Lower leg skin (tissue), 4 donors: ENCODE measurements at regions not wholly inside any gene's neighbourhood (a gene's known extent, or its start where the extent isn't known, plus 50 kb on each side); places are given as distances from the start of the nearest gene placed in this dataset.
"Not testable (repeated sequence)": the region's sequence is repeated elsewhere in the genome, so short reads cannot be mapped to it uniquely, and the experiment has no call there.

Experiments
- DNase-seq, 2 donors: peaks; one replicate each; pipeline ENCODE4 v3.0.0-alpha.2; 2019; ENCODE audit warnings: low spot score in 2 of 2
- H3K4me3 ChIP-seq: fragments of 200-600 bp; sonication (generic); 2 replicates; pipeline ENCODE4 v1.5.1; 2017; ENCODE audit warnings: mild to moderate bottlenecking, low read depth; ENCODE audit not compliant: poor library complexity, severe bottlenecking
- POLR2A ChIP-seq, 2 donors: fragments of 450-650 bp; IDR thresholded peaks; one replicate each; pipeline ENCODE4 v1.6.1; 2016 to 2017; ENCODE audit warnings: antibody characterized with exemption in 2 of 2, mild to moderate bottlenecking in 1 of 2, moderate library complexity in 1 of 2
- WGBS, 2 donors: methylation state at CpG; one replicate each; pipeline ENCODE4 v1.1.5; 2018; 5-methylcytosine and 5-hydroxymethylcytosine counted together
- intact Hi-C: fragments of 100-400 bp; cut with DNase I; formaldehyde crosslinking; loops from one replicate; pipeline ENCODE4 v1.15.0; 2023; ENCODE audit warnings: low total_unique reads
- TF ChIP-seq, protein P1 (sequence below), 3 donors: fragments of 450-650 bp; IDR thresholded peaks; one replicate each; pipeline ENCODE4 v1.5.1; 2016; ENCODE audit warnings: antibody characterized with exemption in 3 of 3, mild to moderate bottlenecking in 3 of 3, moderate library complexity in 2 of 3

DNA sequence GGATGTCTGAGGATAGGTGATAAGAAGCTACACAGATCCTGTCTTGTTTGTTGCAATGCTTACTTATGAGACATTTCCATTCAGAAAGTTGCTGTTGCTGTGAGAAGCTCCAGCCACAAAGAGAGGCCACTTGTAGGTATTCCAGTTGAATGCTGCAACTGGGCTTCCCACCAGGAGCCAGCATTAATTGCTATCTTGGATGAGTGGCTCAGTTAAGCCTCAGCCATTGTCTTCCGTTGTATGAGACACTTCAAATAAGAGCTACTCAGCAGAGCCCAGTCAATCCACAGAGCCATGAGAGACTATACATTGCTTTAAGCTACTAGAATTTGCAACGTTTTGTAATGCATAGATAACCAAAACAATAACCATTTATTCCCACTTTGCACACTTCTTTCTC lies 104.3 kb upstream of the ARRDC3 start:
- WGBS, 2 donors = 71 to 88% methylated on average over 2 of the region's 2 CpGs
- intact Hi-C loops = no loop called here
- no peak overlapping the region for H3K4me3 ChIP-seq
- TF ChIP-seq, protein P1, sequence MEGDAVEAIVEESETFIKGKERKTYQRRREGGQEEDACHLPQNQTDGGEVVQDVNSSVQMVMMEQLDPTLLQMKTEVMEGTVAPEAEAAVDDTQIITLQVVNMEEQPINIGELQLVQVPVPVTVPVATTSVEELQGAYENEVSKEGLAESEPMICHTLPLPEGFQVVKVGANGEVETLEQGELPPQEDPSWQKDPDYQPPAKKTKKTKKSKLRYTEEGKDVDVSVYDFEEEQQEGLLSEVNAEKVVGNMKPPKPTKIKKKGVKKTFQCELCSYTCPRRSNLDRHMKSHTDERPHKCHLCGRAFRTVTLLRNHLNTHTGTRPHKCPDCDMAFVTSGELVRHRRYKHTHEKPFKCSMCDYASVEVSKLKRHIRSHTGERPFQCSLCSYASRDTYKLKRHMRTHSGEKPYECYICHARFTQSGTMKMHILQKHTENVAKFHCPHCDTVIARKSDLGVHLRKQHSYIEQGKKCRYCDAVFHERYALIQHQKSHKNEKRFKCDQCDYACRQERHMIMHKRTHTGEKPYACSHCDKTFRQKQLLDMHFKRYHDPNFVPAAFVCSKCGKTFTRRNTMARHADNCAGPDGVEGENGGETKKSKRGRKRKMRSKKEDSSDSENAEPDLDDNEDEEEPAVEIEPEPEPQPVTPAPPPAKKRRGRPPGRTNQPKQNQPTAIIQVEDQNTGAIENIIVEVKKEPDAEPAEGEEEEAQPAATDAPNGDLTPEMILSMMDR (IDR thresholded peaks at IDR 0.05) = no peak
- no peak for DNase-seq

DNA sequence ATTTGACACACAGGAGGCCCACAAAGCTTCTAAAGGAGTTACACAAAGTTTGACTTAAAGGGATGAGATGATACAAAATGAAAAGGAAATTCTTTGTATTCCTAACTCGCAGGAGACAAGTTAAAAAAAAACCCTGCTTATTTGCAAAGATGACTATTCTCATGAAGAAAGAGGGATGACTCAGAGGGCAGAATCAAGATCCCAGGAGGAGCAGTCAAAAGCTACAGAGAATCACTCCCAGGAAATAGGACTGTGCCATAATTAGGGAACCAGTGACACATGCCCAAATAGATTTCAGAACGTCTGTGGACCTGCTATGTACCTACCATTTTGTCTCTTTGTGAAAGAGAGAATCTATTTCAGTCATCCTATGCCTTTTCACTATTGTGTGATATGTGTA lies 103.5 kb upstream of the ARRDC3 start:
- no peak for TF ChIP-seq POLR2A (IDR thresholded peaks at IDR 0.05)
- TF ChIP-seq, protein P1 (IDR thresholded peaks at IDR 0.05) = no peak
- intact Hi-C loops = no loop called here
- WGBS, 2 donors = 56 to 64% methylated on average over 2 of the region's 2 CpGs
- no peak for DNase-seq
- no peak overlapping the region for H3K4me3 ChIP-seq

DNA sequence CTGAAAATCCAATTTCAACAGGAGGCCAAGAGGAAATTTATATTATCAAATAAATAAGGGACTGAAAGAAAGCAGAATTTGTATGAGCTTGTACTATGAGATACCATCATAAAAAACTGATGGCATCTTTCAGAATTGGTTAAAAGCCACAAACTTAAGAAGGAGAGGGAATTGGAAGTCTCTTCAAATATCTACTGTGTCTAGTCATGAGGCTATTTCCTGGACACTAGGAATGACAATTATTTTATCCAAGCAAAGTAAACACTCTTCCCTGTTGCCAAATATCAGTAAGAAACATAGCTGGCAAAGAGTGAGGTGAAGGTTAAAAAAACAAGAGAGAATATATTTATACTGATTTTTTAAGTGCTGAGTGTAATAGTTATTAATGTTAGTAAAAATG lies 101.5 kb upstream of the ARRDC3 start:
- TF ChIP-seq POLR2A (IDR thresholded peaks at IDR 0.05) = no peak
- TF ChIP-seq, protein P1 (IDR thresholded peaks at IDR 0.05) = no peak
- DNase-seq = no peak
- intact Hi-C loops = no loop called here
- H3K4me3 ChIP-seq = no peak overlapping the region

DNA sequence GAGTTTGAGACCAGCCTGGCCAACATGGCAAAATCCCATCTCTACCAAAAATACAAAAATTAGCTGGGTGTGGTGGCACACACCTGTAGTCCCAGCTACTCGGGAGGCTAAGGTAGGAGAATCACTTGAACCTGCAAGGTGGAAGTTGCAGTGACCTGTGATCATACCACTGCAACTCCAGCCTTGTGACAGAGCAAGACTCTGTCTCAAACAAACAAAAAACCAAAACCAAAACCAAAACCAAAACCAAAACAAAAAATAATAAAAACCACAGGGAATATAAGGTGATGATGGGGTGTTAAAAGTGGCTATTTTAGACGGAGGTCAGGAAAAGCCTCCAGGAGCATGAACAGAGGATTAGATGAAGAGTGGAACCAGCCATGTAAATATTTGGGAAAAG lies 96.3 kb upstream of the ARRDC3 start:
- WGBS, 2 donors = 80 to 89% methylated on average over 2 of the region's 2 CpGs
- intact Hi-C loops, H3K4me3 ChIP-seq, DNase-seq: not testable (repeated sequence)

DNA sequence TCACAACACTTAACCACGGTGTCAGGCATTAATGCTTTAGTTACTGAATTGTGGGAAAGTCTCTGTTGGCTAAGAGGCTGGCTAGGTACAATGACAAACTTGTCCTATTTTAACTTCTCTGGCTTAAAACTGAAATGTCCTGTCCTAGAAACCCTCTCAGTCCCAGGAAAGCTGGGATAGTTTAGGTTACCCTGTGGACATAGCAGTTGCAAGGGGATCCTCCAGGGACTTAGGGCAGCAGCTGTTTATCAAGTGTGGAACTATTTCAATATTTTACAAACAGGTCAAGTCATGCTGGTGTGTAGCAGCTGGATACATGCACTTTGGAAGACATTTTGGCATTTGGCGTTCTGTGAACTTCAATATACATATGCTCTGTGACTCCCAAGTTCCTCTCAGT lies 95.0 kb upstream of the ARRDC3 start:
- no peak for DNase-seq
- WGBS, 2 donors = 83 to 90% methylated on average over 2 of the region's 2 CpGs
- no peak overlapping the region for H3K4me3 ChIP-seq
- TF ChIP-seq POLR2A (IDR thresholded peaks at IDR 0.05) = no peak
- TF ChIP-seq, protein P1 (IDR thresholded peaks at IDR 0.05) = no peak
- intact Hi-C loops = no loop called here

DNA sequence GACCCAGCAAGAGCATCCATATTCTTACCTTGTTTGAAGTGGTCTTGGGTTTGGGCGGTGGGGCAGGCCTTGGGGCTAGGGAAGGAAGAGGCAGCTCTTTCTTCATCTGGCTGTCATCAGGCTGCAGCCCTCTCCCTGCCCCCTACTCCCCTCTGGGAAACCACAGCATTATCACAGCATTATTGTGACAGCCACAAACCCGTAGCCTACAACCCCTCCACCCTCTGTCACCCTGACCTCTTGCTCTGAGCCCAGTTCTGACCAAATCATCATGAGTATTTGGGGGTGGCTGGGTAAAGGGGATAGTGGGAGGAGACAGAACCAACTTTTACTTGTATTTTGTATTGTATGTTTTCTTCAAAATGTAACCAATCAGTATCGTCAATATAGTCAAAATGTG lies 94.3 kb upstream of the ARRDC3 start:
- intact Hi-C loops = no loop called here
- 91 to 99% methylated on average over 3 of the region's 3 CpGs for WGBS, 2 donors
- DNase-seq = no peak
- TF ChIP-seq POLR2A (IDR thresholded peaks at IDR 0.05) = no peak
- TF ChIP-seq, protein P1 (IDR thresholded peaks at IDR 0.05) = no peak
- H3K4me3 ChIP-seq = no peak overlapping the region
